Activated CD4-positive, alpha-beta T cell treated with anti-CD3 and anti-CD28 coated beads, Interleukin-2, amount 10 ng/mL, durations not matched to agents 24 days and 14 days (primary cell): ENCODE measurements at regions not wholly inside any gene's neighbourhood (a gene's known extent, or its start where the extent isn't known, plus 50 kb on each side); places are given as distances from the start of the nearest gene placed in this dataset.

ENCODE experiments used
- DNase-seq: peaks from one replicate; pipeline ENCODE4 v3.0.0; 2022
- H3K27ac Mint-ChIP-seq: one replicate; pipeline ENCODE4 v1.8.0; 2022; ENCODE audit warnings: mild to moderate bottlenecking, mixed read lengths
- H3K27me3 Mint-ChIP-seq: one replicate; pipeline ENCODE4 v1.8.0; 2022; ENCODE audit warnings: mixed read lengths
- H3K36me3 Mint-ChIP-seq: one replicate; pipeline ENCODE4 v1.8.0; 2022; ENCODE audit warnings: low read depth, mild to moderate bottlenecking, mixed read lengths
- H3K4me1 Mint-ChIP-seq: one replicate; pipeline ENCODE4 v1.8.0; 2021; ENCODE audit warnings: mixed read lengths
- H3K4me3 Mint-ChIP-seq: one replicate; pipeline ENCODE4 v1.8.0; 2022; ENCODE audit warnings: mild to moderate bottlenecking, moderate library complexity, mixed read lengths
- H3K9me3 Mint-ChIP-seq: one replicate; pipeline ENCODE4 v1.8.0; 2021; ENCODE audit warnings: mixed read lengths
- intact Hi-C: fragments of 100-400 bp; cut with micrococcal nuclease; formaldehyde crosslinking; loops from one replicate; pipeline ENCODE4 v1.15.1; 2023

DNA sequence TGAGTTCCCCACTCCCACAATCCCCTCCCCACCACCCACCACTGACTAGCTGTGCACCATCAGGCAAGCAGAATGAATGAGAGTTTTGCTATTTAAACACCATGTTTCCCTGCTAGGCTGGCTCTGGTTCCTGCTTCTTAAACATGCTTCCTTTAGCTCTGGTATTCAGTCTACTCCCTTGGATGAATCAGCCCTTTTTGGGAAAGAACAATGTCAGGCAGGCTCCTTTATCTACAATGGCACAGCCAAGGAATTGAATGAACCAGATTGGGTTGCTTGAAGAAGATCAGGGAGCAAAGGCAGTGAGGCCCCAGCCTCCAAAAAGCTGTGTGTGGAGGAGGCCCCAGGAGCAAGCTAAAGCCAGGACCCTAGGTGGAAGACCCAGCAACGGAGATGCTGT lies 92.9 kb upstream of the ISX start:
- intact Hi-C loops, result no loop called here
- Mint-ChIP-seq H3K27me3 (no peaks in the 10 kb centered on the region), H3K4me1 (no peaks in the 10 kb centered on the region), H3K27ac (no peak overlapping the region), H3K36me3 (no peaks in the 10 kb centered on the region), H3K4me3 (no peak overlapping the region), H3K9me3 (peaks cover 14% of the 10 kb centered on the region)
- DNase-seq, result no peak

DNA sequence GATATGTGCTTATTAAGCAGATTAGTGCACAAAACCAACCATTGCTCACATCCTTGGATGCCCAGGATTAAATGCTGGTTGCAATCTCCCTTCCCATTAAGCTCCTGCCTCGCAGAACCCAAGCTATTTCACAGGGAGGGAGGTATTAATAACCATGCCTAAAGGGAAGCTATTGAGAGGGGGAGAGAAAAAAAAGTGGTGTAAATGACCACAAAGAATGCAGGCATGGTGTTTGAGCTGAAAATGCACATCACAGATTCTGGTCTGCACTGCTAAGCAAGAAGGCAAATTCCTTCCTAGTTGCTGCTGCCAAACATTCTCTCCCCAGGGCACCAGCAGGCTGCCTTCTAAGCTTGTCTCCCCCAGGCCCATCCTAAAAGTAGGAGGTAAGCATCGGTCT lies 92.0 kb upstream of the ISX start:
- Mint-ChIP-seq H3K36me3 (no peaks in the 10 kb centered on the region), H3K27me3 (no peaks in the 10 kb centered on the region), H3K4me3 (no peak overlapping the region), H3K9me3 (peaks cover 14% of the 10 kb centered on the region), H3K4me1 (no peaks in the 10 kb centered on the region), H3K27ac (no peak overlapping the region)
- intact Hi-C loops, result no loop called here
- DNase-seq, result no peak

DNA sequence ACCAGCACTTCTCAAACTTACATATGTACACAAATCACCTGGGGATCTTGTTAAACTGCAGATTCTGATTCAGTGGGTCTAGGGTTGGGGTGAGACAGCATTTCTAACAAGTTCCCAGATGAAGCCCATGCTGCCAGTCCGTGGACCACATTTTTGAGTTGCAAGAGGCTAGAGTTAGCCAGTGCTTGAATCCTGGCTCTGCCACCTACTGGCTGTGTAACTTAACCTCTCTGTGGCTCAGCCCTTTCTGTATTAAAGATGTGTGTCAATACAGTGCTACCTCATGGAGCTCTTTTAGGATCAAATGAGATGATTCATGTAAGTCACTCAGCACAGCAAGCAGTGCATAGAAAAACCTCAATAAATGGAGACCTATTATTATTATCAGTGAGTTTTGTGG lies 90.2 kb upstream of the ISX start:
- peaks cover 14% of the 10 kb centered on the region for H3K9me3 Mint-ChIP-seq
- H3K4me3 Mint-ChIP-seq, result no peak overlapping the region
- intact Hi-C loops, result no loop called here
- no peak overlapping the region for H3K27ac Mint-ChIP-seq
- no peaks in the 10 kb centered on the region for H3K36me3 Mint-ChIP-seq
- H3K4me1 Mint-ChIP-seq, result no peaks in the 10 kb centered on the region
- no peak for DNase-seq
- H3K27me3 Mint-ChIP-seq, result no peaks in the 10 kb centered on the region

DNA sequence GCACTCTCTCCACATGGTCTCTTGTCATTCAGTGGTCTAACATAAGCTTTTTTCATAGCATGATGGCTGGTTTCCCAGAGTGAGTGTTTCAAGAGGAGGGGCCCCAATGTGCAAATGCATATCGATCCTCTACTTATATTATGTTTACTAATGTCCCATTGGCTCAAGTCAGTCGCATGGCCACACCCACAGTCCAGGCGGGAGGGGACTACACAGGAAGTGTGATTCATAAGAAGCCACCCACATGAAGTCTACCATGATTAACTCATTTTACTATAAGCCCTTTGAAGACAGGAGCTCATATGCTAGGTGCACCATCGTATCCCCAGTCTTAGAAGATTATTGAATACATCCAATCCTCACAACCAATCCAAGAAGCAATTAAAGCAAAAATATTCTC lies 89.5 kb upstream of the ISX start:
- Mint-ChIP-seq H3K27me3 (no peaks in the 10 kb centered on the region), H3K27ac (no peak overlapping the region), H3K4me1 (no peaks in the 10 kb centered on the region), H3K9me3 (peaks cover 14% of the 10 kb centered on the region), H3K36me3 (no peaks in the 10 kb centered on the region), H3K4me3 (no peak overlapping the region)
- DNase-seq, result no peak
- intact Hi-C loops, result no loop called here

DNA sequence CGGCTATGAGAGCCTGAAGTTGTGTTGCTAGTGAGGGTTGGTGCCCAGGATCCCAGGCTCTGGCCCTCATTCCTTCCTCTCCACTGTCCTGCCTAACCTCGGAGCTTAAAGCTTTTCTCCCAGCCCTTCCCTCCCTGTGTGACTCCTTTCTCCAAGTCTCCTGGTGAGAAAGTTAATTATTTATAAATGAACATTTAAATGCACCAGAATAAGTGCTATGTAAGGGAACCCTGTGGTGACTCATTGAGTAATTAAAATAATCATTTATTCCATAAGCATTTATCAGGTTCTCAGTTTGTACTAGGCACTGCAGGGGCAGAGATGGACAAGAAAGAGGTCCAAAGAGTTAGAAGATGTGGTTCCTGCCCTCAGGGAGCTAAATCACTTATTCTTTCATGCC lies 89.1 kb upstream of the ISX start:
- H3K36me3 Mint-ChIP-seq, result no peaks in the 10 kb centered on the region
- no peak overlapping the region for H3K4me3 Mint-ChIP-seq
- H3K4me1 Mint-ChIP-seq, result no peaks in the 10 kb centered on the region
- H3K27ac Mint-ChIP-seq, result no peak overlapping the region
- peaks cover 14% of the 10 kb centered on the region for H3K9me3 Mint-ChIP-seq
- H3K27me3 Mint-ChIP-seq, result no peaks in the 10 kb centered on the region
- intact Hi-C loops, result no loop called here
- DNase-seq, result no peak

DNA sequence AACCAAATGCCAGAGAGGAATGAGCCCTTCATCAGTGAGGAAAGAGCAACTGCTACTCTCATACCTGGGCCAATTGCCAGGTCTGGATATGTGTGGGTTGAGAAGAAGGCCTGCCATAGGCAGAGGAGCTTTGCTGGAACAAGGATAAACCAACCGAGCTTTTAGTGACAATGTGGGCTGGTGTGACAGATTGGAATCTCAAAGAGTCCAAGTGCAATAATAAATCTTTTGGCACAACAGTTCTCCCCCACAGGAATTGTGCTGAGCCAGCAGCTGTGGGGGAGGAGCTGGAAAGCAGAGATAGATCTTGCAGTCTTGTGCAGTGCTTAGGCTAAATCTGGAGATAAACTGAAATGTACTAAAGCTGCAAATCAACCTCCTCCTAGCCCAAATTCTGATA lies 79.4 kb upstream of the ISX start:
- Mint-ChIP-seq H3K9me3 (peaks cover 19% of the 10 kb centered on the region), H3K4me1 (no peaks in the 10 kb centered on the region), H3K36me3 (no peaks in the 10 kb centered on the region), H3K27me3 (no peaks in the 10 kb centered on the region), H3K27ac (no peak overlapping the region), H3K4me3 (no peak overlapping the region)
- no peak for DNase-seq
- intact Hi-C loops, result no loop called here

DNA sequence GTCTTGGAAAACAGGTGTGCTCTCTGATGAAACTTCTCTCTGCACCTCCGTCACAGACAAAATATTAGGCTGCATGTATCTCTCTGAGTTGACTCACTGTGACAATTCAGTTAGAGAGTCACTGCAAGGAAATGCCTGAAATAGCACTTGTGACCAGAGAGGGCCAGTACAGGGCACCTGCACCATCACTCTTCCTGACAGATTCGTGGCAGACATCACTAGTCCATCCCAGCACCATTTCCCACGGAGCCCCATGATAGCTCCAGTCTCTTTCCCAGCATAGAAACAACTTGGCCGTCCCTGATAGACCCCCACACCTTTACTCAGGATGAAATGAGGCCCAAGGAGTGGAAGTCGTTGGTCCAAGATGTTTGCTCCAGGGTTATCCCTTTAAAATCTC lies 73.3 kb upstream of the ISX start:
- no peaks in the 10 kb centered on the region for H3K36me3 Mint-ChIP-seq
- H3K9me3 Mint-ChIP-seq, result peaks cover 6% of the 10 kb centered on the region
- H3K4me3 Mint-ChIP-seq, result no peak overlapping the region
- no peak for DNase-seq
- no peaks in the 10 kb centered on the region for H3K4me1 Mint-ChIP-seq
- no peak overlapping the region for H3K27ac Mint-ChIP-seq
- H3K27me3 Mint-ChIP-seq, result no peaks in the 10 kb centered on the region
- intact Hi-C loops, result no loop called here

DNA sequence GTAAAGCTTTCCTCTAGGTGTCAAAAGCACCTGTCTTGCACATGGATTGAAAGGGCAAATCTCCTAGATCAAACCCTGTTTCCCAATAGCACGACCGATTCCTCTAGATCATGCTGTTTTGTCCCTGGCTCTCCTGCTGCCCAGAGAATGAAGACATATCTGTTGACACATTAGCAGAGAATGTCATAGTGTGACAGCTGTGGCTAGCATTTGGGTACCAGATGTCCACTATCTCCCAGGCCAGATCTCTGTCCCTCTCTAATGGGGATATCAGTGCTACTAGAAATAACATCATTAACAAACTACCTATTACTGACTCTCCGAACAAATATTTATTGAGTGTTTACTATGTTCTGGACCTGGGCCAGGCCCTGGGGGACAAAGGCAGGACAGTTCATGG lies 72.4 kb upstream of the ISX start:
- peaks cover 3% of the 10 kb centered on the region for H3K9me3 Mint-ChIP-seq
- no peaks in the 10 kb centered on the region for H3K36me3 Mint-ChIP-seq
- no peaks in the 10 kb centered on the region for H3K4me1 Mint-ChIP-seq
- no peak overlapping the region for H3K27ac Mint-ChIP-seq
- no peak for DNase-seq
- intact Hi-C loops, result no loop called here
- H3K27me3 Mint-ChIP-seq, result no peaks in the 10 kb centered on the region
- H3K4me3 Mint-ChIP-seq, result no peak overlapping the region

DNA sequence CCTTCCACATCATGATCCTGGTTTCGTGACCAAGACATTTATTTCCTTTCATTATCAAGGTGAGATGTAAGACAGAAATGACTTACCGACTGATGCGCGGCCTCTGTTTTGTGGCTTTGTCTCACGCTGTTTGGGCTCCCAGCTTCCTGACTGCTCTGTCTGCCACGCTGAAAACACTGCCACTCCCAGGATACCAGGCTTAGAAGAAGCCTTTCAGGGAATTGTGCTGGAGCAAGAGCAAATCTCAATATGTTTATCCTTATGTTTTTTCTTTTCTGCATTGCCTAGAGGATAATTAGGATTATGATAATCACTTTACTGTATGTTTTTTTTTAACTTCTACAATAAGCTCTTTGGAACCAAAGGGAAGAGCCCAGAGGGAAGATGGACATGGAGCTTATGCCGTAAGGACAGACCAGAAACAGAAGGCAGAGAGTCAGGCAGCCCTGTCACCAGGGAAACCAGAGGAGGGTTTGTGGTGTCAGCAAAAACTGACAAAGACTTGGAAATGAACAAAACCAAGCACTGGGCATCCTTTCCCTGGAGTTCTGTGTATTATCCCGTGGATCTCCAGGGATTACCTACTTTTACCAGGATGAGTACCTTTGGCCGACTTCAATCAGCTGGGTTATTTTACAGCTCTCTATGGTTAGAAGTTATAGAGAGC lies 68.2 kb upstream of the ISX start:
- Mint-ChIP-seq H3K9me3 (no peaks in the 10 kb centered on the region), H3K27ac (no peak overlapping the region), H3K27me3 (no peaks in the 10 kb centered on the region), H3K4me1 (no peaks in the 10 kb centered on the region), H3K4me3 (no peak overlapping the region), H3K36me3 (no peaks in the 10 kb centered on the region)
- DNase-seq, result no peak
- intact Hi-C loops, result no loop called here

DNA sequence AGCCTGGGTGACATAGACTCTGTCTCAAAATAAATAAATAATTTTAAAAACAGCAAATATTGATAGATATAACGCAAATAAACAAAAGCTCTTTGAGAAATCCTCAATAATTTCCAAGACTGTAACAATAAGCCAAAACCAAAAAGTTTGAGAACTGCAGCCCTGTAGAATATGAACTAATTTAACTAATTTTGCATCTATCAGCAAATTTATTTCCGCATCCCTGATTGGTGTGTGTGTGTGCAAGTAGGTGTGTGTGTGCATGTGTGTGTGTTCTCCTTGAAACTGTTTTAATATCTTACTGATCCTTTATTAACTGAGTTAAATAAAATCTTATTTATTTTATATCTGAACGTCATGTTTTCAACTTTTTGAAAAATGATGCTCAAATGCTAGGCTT lies 67.0 kb upstream of the ISX start:
- no peak for DNase-seq
- H3K4me3 Mint-ChIP-seq, result no peak overlapping the region
- H3K27ac Mint-ChIP-seq, result no peak overlapping the region
- no peaks in the 10 kb centered on the region for H3K9me3 Mint-ChIP-seq
- H3K36me3 Mint-ChIP-seq, result no peaks in the 10 kb centered on the region
- intact Hi-C loops, result no loop called here
- no peaks in the 10 kb centered on the region for H3K4me1 Mint-ChIP-seq
- no peaks in the 10 kb centered on the region for H3K27me3 Mint-ChIP-seq

DNA sequence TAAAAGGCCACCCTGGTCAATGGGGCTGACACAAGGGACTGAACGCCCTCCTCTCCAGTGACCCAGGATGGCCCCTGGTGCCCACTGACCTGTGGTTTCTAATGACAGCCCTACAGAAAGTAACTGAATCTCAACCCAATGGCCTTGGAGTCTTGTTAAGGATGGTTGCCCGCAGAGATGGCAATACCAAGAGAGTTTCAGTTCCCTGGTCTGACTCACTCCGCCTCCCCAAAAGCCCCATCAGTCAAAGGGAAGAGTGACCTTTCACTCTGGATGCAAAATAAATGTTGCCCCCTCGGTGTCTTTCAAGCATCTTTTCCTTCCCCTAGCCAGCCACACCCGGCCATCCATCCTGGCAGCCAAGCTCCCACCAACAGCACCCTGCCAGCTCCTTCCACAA lies 57.7 kb upstream of the ISX start:
- Mint-ChIP-seq H3K36me3 (no peaks in the 10 kb centered on the region), H3K27ac (no peak overlapping the region), H3K4me1 (no peaks in the 10 kb centered on the region), H3K27me3 (no peaks in the 10 kb centered on the region), H3K4me3 (no peak overlapping the region), H3K9me3 (no peaks in the 10 kb centered on the region)
- DNase-seq, result no peak
- intact Hi-C loops, result no loop called here

DNA sequence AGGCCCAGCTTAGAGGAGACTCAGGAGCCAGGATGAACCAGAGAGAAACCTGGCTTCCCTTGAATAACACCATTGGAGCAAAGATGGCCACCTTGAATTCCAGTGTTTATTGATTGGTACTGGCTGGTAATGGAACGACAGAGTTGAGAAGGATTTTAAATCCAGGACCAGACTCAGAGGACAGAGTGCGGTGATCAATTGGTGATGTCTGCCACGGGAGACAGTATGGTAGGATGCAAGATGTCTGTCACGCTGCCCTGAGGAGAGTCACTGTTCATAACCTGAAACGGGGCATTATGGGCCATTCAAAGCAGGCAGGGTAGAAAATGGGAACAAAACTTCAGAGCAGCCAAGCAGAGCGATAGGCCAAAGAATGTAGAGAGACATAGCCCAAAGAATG lies 55.4 kb upstream of the ISX start:
- no peaks in the 10 kb centered on the region for H3K36me3 Mint-ChIP-seq
- no peak for DNase-seq
- H3K4me3 Mint-ChIP-seq, result no peak overlapping the region
- H3K27ac Mint-ChIP-seq, result no peak overlapping the region
- no peaks in the 10 kb centered on the region for H3K27me3 Mint-ChIP-seq
- intact Hi-C loops, result no loop called here
- no peaks in the 10 kb centered on the region for H3K9me3 Mint-ChIP-seq
- H3K4me1 Mint-ChIP-seq, result no peaks in the 10 kb centered on the region

DNA sequence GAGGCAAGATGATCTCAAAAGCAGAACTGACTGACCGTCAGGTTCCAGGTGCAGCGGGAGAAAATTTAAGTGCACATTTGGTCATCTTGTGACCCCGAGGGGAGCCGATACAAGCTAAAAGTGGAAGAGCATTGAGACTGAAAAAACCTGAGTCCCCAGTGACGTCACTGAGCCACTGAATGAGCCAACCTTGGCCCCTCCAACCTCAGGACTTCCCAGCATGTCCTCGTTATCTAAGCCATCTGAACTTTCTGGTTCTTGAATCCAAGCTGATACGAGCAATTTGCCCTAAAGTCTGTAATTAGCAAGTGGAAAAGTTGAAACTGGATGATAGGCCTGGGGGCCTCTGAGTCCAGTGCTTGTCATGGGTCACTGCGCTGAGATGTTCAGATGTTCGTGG lies 51.1 kb upstream of the ISX start:
- DNase-seq, result no peak
- H3K9me3 Mint-ChIP-seq, result no peaks in the 10 kb centered on the region
- H3K27ac Mint-ChIP-seq, result no peak overlapping the region
- H3K36me3 Mint-ChIP-seq, result no peaks in the 10 kb centered on the region
- intact Hi-C loops, result no loop called here
- H3K4me3 Mint-ChIP-seq, result no peak overlapping the region
- H3K27me3 Mint-ChIP-seq, result no peaks in the 10 kb centered on the region
- H3K4me1 Mint-ChIP-seq, result no peaks in the 10 kb centered on the region
